Activated naive CD4-positive, alpha-beta T cell treated with anti-CD3 and anti-CD28 coated beads, Interleukin-2, amount 50 U/mL, for 24 hours (primary cell): ENCODE measurements at regions not wholly inside any gene's neighbourhood (a gene's known extent, or its start where the extent isn't known, plus 50 kb on each side); places are given as distances from the start of the nearest gene placed in this dataset.

Experiments used
- H3K27ac Mint-ChIP-seq: one replicate; pipeline ENCODE4 v1.8.0; 2021; ENCODE audit warnings: mild to moderate bottlenecking, mixed read lengths
- H3K27me3 Mint-ChIP-seq: one replicate; pipeline ENCODE4 v1.8.0; 2021; ENCODE audit warnings: mixed read lengths
- H3K36me3 Mint-ChIP-seq: one replicate; pipeline ENCODE4 v1.8.0; 2021; ENCODE audit warnings: mixed read lengths
- H3K4me1 Mint-ChIP-seq: one replicate; pipeline ENCODE4 v1.8.0; 2021; ENCODE audit warnings: mixed read lengths
- H3K4me3 Mint-ChIP-seq: one replicate; pipeline ENCODE4 v1.8.0; 2021; ENCODE audit warnings: mild to moderate bottlenecking, mixed read lengths
- H3K9me3 Mint-ChIP-seq: one replicate; pipeline ENCODE4 v1.8.0; 2021; ENCODE audit warnings: mixed read lengths

- Mint-ChIP-seq H3K9me3 (no peaks in the 10 kb centered on the region), H3K4me1 (no peaks in the 10 kb centered on the region), H3K27me3 (peaks cover 3% of the 10 kb centered on the region), H3K36me3 (no peaks in the 10 kb centered on the region), H3K4me3 (no peak overlapping the region), H3K27ac (no peak overlapping the region)
These were observed 274.5 kb upstream of the C9orf72 start for GRCh38 chr9:27847818-27848217.

- no peaks in the 10 kb centered on the region for H3K4me1 Mint-ChIP-seq
- H3K27me3 Mint-ChIP-seq: peaks cover 3% of the 10 kb centered on the region
- H3K4me3 Mint-ChIP-seq: no peak overlapping the region
- no peaks in the 10 kb centered on the region for H3K9me3 Mint-ChIP-seq
- H3K36me3 Mint-ChIP-seq: no peaks in the 10 kb centered on the region
- H3K27ac Mint-ChIP-seq: no peak overlapping the region
These were observed 275.0 kb upstream of the C9orf72 start for GRCh38 chr9:27848315-27848714.

GRCh38 chr9:27851858-27852257 is 278.6 kb upstream of the C9orf72 start:
- H3K27ac Mint-ChIP-seq: no peak overlapping the region
- no peaks in the 10 kb centered on the region for H3K4me1 Mint-ChIP-seq
- no peak overlapping the region for H3K4me3 Mint-ChIP-seq
- no peaks in the 10 kb centered on the region for H3K36me3 Mint-ChIP-seq
- peaks cover 1% of the 10 kb centered on the region for H3K27me3 Mint-ChIP-seq
- H3K9me3 Mint-ChIP-seq: no peaks in the 10 kb centered on the region

GRCh38 chr9:27853529-27853928 is 280.2 kb upstream of the C9orf72 start:
- Mint-ChIP-seq H3K9me3 (no peaks in the 10 kb centered on the region), H3K36me3 (no peaks in the 10 kb centered on the region), H3K4me1 (no peaks in the 10 kb centered on the region), H3K27ac (no peak overlapping the region), H3K4me3 (no peak overlapping the region), H3K27me3 (no peaks in the 10 kb centered on the region)

- Mint-ChIP-seq H3K27ac (no peak overlapping the region), H3K36me3 (no peaks in the 10 kb centered on the region), H3K4me3 (no peak overlapping the region), H3K27me3 (no peaks in the 10 kb centered on the region), H3K9me3 (no peaks in the 10 kb centered on the region), H3K4me1 (no peaks in the 10 kb centered on the region)
These were observed 282.8 kb upstream of the C9orf72 start for GRCh38 chr9:27856054-27856453.

GRCh38 chr9:27856748-27857147 is 283.5 kb upstream of the C9orf72 start:
- Mint-ChIP-seq H3K36me3 (no peaks in the 10 kb centered on the region), H3K27ac (no peak overlapping the region), H3K4me3 (no peak overlapping the region), H3K9me3 (no peaks in the 10 kb centered on the region), H3K4me1 (no peaks in the 10 kb centered on the region), H3K27me3 (peaks cover under 1% of the 10 kb centered on the region)

GRCh38 chr9:27861887-27862286 is 288.6 kb upstream of the C9orf72 start:
- no peak overlapping the region for H3K4me3 Mint-ChIP-seq
- H3K36me3 Mint-ChIP-seq: no peaks in the 10 kb centered on the region
- no peaks in the 10 kb centered on the region for H3K4me1 Mint-ChIP-seq
- H3K9me3 Mint-ChIP-seq: no peaks in the 10 kb centered on the region
- H3K27me3 Mint-ChIP-seq: peaks cover 5% of the 10 kb centered on the region
- H3K27ac Mint-ChIP-seq: no peak overlapping the region

- H3K27me3 Mint-ChIP-seq: peaks cover 5% of the 10 kb centered on the region
- no peak overlapping the region for H3K27ac Mint-ChIP-seq
- H3K9me3 Mint-ChIP-seq: no peaks in the 10 kb centered on the region
- H3K36me3 Mint-ChIP-seq: no peaks in the 10 kb centered on the region
- H3K4me1 Mint-ChIP-seq: no peaks in the 10 kb centered on the region
- no peak overlapping the region for H3K4me3 Mint-ChIP-seq
These were observed 291.6 kb upstream of the C9orf72 start for GRCh38 chr9:27864644-27865438.

GRCh38 chr9:27866741-27867140 is 293.5 kb upstream of the C9orf72 start:
- Mint-ChIP-seq H3K27ac (no peak overlapping the region), H3K27me3 (peaks cover 4% of the 10 kb centered on the region), H3K4me1 (no peaks in the 10 kb centered on the region), H3K9me3 (no peaks in the 10 kb centered on the region), H3K36me3 (no peaks in the 10 kb centered on the region), H3K4me3 (no peak overlapping the region)

GRCh38 chr9:27870404-27870803 is 297.1 kb upstream of the C9orf72 start:
- no peaks in the 10 kb centered on the region for H3K9me3 Mint-ChIP-seq
- H3K27ac Mint-ChIP-seq: no peak overlapping the region
- no peak overlapping the region for H3K4me3 Mint-ChIP-seq
- peaks cover 2% of the 10 kb centered on the region for H3K27me3 Mint-ChIP-seq
- no peaks in the 10 kb centered on the region for H3K36me3 Mint-ChIP-seq
- no peaks in the 10 kb centered on the region for H3K4me1 Mint-ChIP-seq

GRCh38 chr9:27880156-27880555 is 306.9 kb upstream of the C9orf72 start:
- Mint-ChIP-seq H3K4me3 (no peak overlapping the region), H3K36me3 (no peaks in the 10 kb centered on the region), H3K27me3 (peaks cover 6% of the 10 kb centered on the region), H3K9me3 (no peaks in the 10 kb centered on the region), H3K27ac (no peak overlapping the region), H3K4me1 (no peaks in the 10 kb centered on the region)

GRCh38 chr9:27880635-27881034 is 307.4 kb upstream of the C9orf72 start:
- H3K4me1 Mint-ChIP-seq: no peaks in the 10 kb centered on the region
- H3K27ac Mint-ChIP-seq: no peak overlapping the region
- no peaks in the 10 kb centered on the region for H3K9me3 Mint-ChIP-seq
- no peak overlapping the region for H3K4me3 Mint-ChIP-seq
- H3K27me3 Mint-ChIP-seq: peaks cover 6% of the 10 kb centered on the region
- H3K36me3 Mint-ChIP-seq: no peaks in the 10 kb centered on the region

- H3K4me3 Mint-ChIP-seq: no peak overlapping the region
- no peaks in the 10 kb centered on the region for H3K4me1 Mint-ChIP-seq
- no peak overlapping the region for H3K27ac Mint-ChIP-seq
- peaks cover 6% of the 10 kb centered on the region for H3K9me3 Mint-ChIP-seq
- H3K27me3 Mint-ChIP-seq: no peaks in the 10 kb centered on the region
- H3K36me3 Mint-ChIP-seq: no peaks in the 10 kb centered on the region
These were observed 315.5 kb upstream of the C9orf72 start for GRCh38 chr9:27888661-27889295.

GRCh38 chr9:27924502-27924901 is 351.2 kb upstream of the C9orf72 start:
- Mint-ChIP-seq H3K4me3 (no peak overlapping the region), H3K27ac (no peak overlapping the region), H3K36me3 (no peaks in the 10 kb centered on the region), H3K4me1 (no peaks in the 10 kb centered on the region), H3K27me3 (no peaks in the 10 kb centered on the region), H3K9me3 (no peaks in the 10 kb centered on the region)

GRCh38 chr9:27925815-27926214 is 352.5 kb upstream of the C9orf72 start:
- no peak overlapping the region for H3K4me3 Mint-ChIP-seq

GRCh38 chr9:27929841-27930240 is 356.6 kb upstream of the C9orf72 start:
- Mint-ChIP-seq H3K27ac (no peak overlapping the region), H3K4me1 (no peaks in the 10 kb centered on the region), H3K27me3 (no peaks in the 10 kb centered on the region), H3K4me3 (no peak overlapping the region), H3K9me3 (no peaks in the 10 kb centered on the region), H3K36me3 (no peaks in the 10 kb centered on the region)

More at GRCh38 chr9:27925815-27926214, 352.5 kb upstream of the C9orf72 start:
- no peaks in the 10 kb centered on the region for H3K9me3 Mint-ChIP-seq
- H3K27me3 Mint-ChIP-seq: no peaks in the 10 kb centered on the region
- H3K27ac Mint-ChIP-seq: no peak overlapping the region
- H3K36me3 Mint-ChIP-seq: no peaks in the 10 kb centered on the region
- H3K4me1 Mint-ChIP-seq: no peaks in the 10 kb centered on the region
